ENCODE measurements at regions not wholly inside any gene's neighbourhood (a gene's known extent, or its start where the extent isn't known, plus 50 kb on each side); places are given as distances from the start of the nearest gene placed in this dataset.

- Histone ChIP-seq H3K23ac (ENCODE audit: low read depth, low read length, poor library complexity) (no peak overlapping the region), H3K9ac (ENCODE audit: low read depth, low read length, poor library complexity) (no peak overlapping the region), H4K8ac (ENCODE audit: low read depth, low read length) (no peak overlapping the region), H3K36me3 (replicated peaks in 1 of 2; ENCODE audit: control insufficient read depth in 2 of 2, insufficient read depth in 2 of 2, low read length in 2 of 2) (no peaks in the 10 kb centered on the region), H2BK5ac (ENCODE audit: low read length) (no peak overlapping the region), H3K4ac (ENCODE audit: low read length) (no peak overlapping the region), H3K9me3 (replicated peaks in 1 of 2; ENCODE audit: control insufficient read depth in 2 of 2, insufficient read depth in 1 of 2, low read depth in 1 of 2, low read length in 2 of 2) (no peaks in the 10 kb centered on the region), H3K27ac (replicated peaks; ENCODE audit: low read length) (no peak overlapping the region), H2AFZ (ENCODE audit: low read length) (no peak overlapping the region), H3K18ac (ENCODE audit: low read length) (no peak overlapping the region), H3K27me3 (ENCODE audit: control insufficient read depth in 3 of 3, insufficient read depth in 3 of 3, low read depth in 1 of 3, low read length in 3 of 3) (no peaks in the 10 kb centered on the region), H3K4me1 (ENCODE audit: control insufficient read depth in 2 of 2, insufficient read depth in 1 of 2, low read depth in 1 of 2, low read length in 2 of 2) (peaks cover 0 to 2% of the 10 kb centered on the region in 2 donors), H4K91ac (ENCODE audit: low read depth, low read length, poor library complexity) (no peak overlapping the region), H3K4me3 (ENCODE audit: low read length in 2 of 2) (no peak overlapping the region), H2AK5ac (ENCODE audit: low read depth, low read length) (no peak overlapping the region), H2BK15ac (ENCODE audit: low read length) (no peak overlapping the region), H2BK120ac (ENCODE audit: low read depth, low read length) (no peak overlapping the region), H3K4me2 (ENCODE audit: insufficient read depth, low read length, poor library complexity, severe bottlenecking) (no peak overlapping the region), H3K14ac (ENCODE audit: low read length) (no peak overlapping the region), H2BK12ac (ENCODE audit: low read length) (no peak overlapping the region), H3K79me1 (ENCODE audit: low read depth, low read length) (no peaks in the 10 kb centered on the region)
- DNase-seq (ENCODE audit: low spot score) = no peak
- no CpG with 5 or more reads among the region's 2 CpGs for WGBS, 2 donors (ENCODE audit: extremely low coverage in 2 of 2, insufficient read length in 2 of 2, insufficient replicate concordance in 1 of 2)
Measured at GRCh38 chr3:117252208-117252607, 542.6 kb downstream of the TUSC7 start.

- Histone ChIP-seq H3K9me3 (replicated peaks in 1 of 2; ENCODE audit: control insufficient read depth in 2 of 2, insufficient read depth in 1 of 2, low read depth in 1 of 2, low read length in 2 of 2) (no peaks in the 10 kb centered on the region), H4K91ac (ENCODE audit: low read depth, low read length, poor library complexity) (no peak overlapping the region), H3K9ac (ENCODE audit: low read depth, low read length, poor library complexity) (no peak overlapping the region), H3K23ac (ENCODE audit: low read depth, low read length, poor library complexity) (no peak overlapping the region), H3K36me3 (replicated peaks in 1 of 2; ENCODE audit: control insufficient read depth in 2 of 2, insufficient read depth in 2 of 2, low read length in 2 of 2) (no peaks in the 10 kb centered on the region), H3K14ac (ENCODE audit: low read length) (no peak overlapping the region), H3K18ac (ENCODE audit: low read length) (peak overlapping the region; percentile 31), H2BK12ac (ENCODE audit: low read length) (no peak overlapping the region), H2AK5ac (ENCODE audit: low read depth, low read length) (no peak overlapping the region), H2BK15ac (ENCODE audit: low read length) (no peak overlapping the region), H3K4me3 (ENCODE audit: low read length in 2 of 2) (no peak overlapping the region), H3K4me2 (ENCODE audit: insufficient read depth, low read length, poor library complexity, severe bottlenecking) (no peak overlapping the region), H3K27ac (replicated peaks; ENCODE audit: low read length) (no peak overlapping the region), H4K8ac (ENCODE audit: low read depth, low read length) (no peak overlapping the region), H2AFZ (ENCODE audit: low read length) (no peak overlapping the region), H2BK5ac (ENCODE audit: low read length) (no peak overlapping the region), H3K27me3 (ENCODE audit: control insufficient read depth in 3 of 3, insufficient read depth in 3 of 3, low read depth in 1 of 3, low read length in 3 of 3) (no peaks in the 10 kb centered on the region), H3K4me1 (ENCODE audit: control insufficient read depth in 2 of 2, insufficient read depth in 1 of 2, low read depth in 1 of 2, low read length in 2 of 2) (peaks cover 0 to 2% of the 10 kb centered on the region in 2 donors), H3K79me1 (ENCODE audit: low read depth, low read length) (no peaks in the 10 kb centered on the region), H2BK120ac (ENCODE audit: low read depth, low read length) (no peak overlapping the region), H3K4ac (ENCODE audit: low read length) (no peak overlapping the region)
- no peak for DNase-seq (ENCODE audit: low spot score)
Measured at GRCh38 chr3:117252651-117253050, 543.1 kb downstream of the TUSC7 start.

GRCh38 chr3:117253636-117254035, 544.1 kb downstream of the TUSC7 start:
- no peak overlapping the region for H3K23ac ChIP-seq (ENCODE audit: low read depth, low read length, poor library complexity)
- H2AK5ac ChIP-seq (ENCODE audit: low read depth, low read length) = no peak overlapping the region
- H3K9ac ChIP-seq (ENCODE audit: low read depth, low read length, poor library complexity) = no peak overlapping the region
- no peak overlapping the region for H3K4me2 ChIP-seq (ENCODE audit: insufficient read depth, low read length, poor library complexity, severe bottlenecking)
- H3K36me3 ChIP-seq (replicated peaks in 1 of 2; ENCODE audit: control insufficient read depth in 2 of 2, insufficient read depth in 2 of 2, low read length in 2 of 2) = no peaks in the 10 kb centered on the region
- H2BK12ac ChIP-seq (ENCODE audit: low read length) = no peak overlapping the region
- no peak overlapping the region for H2BK5ac ChIP-seq (ENCODE audit: low read length)
- H2BK120ac ChIP-seq (ENCODE audit: low read depth, low read length) = no peak overlapping the region
- no peak for DNase-seq (ENCODE audit: low spot score)
- no peak overlapping the region for H3K18ac ChIP-seq (ENCODE audit: low read length)
- H3K27ac ChIP-seq (replicated peaks; ENCODE audit: low read length) = no peak overlapping the region
- H4K8ac ChIP-seq (ENCODE audit: low read depth, low read length) = no peak overlapping the region
- H3K4me3 ChIP-seq (ENCODE audit: low read length in 2 of 2) = no peak overlapping the region
- H3K79me1 ChIP-seq (ENCODE audit: low read depth, low read length) = no peaks in the 10 kb centered on the region
- no peak overlapping the region for H4K91ac ChIP-seq (ENCODE audit: low read depth, low read length, poor library complexity)
- H3K4ac ChIP-seq (ENCODE audit: low read length) = no peak overlapping the region
- no peaks in the 10 kb centered on the region for H3K4me1 ChIP-seq (ENCODE audit: control insufficient read depth in 2 of 2, insufficient read depth in 1 of 2, low read depth in 1 of 2, low read length in 2 of 2)
- H3K14ac ChIP-seq (ENCODE audit: low read length) = no peak overlapping the region
- no peak overlapping the region for H2BK15ac ChIP-seq (ENCODE audit: low read length)
- H3K9me3 ChIP-seq (replicated peaks in 1 of 2; ENCODE audit: control insufficient read depth in 2 of 2, insufficient read depth in 1 of 2, low read depth in 1 of 2, low read length in 2 of 2) = no peaks in the 10 kb centered on the region
- H3K27me3 ChIP-seq (ENCODE audit: control insufficient read depth in 3 of 3, insufficient read depth in 3 of 3, low read depth in 1 of 3, low read length in 3 of 3) = no peaks in the 10 kb centered on the region
- no peak overlapping the region for H2AFZ ChIP-seq (ENCODE audit: low read length)
- no CpG with 5 or more reads among the region's 2 CpGs for WGBS, 2 donors (ENCODE audit: extremely low coverage in 2 of 2, insufficient read length in 2 of 2, insufficient replicate concordance in 1 of 2)

GRCh38 chr3:117254985-117255384, 545.4 kb downstream of the TUSC7 start:
- no peak overlapping the region for H2BK5ac ChIP-seq (ENCODE audit: low read length)
- no peak overlapping the region for H3K9ac ChIP-seq (ENCODE audit: low read depth, low read length, poor library complexity)
- no peak overlapping the region for H3K23ac ChIP-seq (ENCODE audit: low read depth, low read length, poor library complexity)
- no peaks in the 10 kb centered on the region for H3K79me1 ChIP-seq (ENCODE audit: low read depth, low read length)
- no peaks in the 10 kb centered on the region for H3K9me3 ChIP-seq (replicated peaks in 1 of 2; ENCODE audit: control insufficient read depth in 2 of 2, insufficient read depth in 1 of 2, low read depth in 1 of 2, low read length in 2 of 2)
- no peak overlapping the region for H3K4me2 ChIP-seq (ENCODE audit: insufficient read depth, low read length, poor library complexity, severe bottlenecking)
- no peak for DNase-seq (ENCODE audit: low spot score)
- no peak overlapping the region for H4K91ac ChIP-seq (ENCODE audit: low read depth, low read length, poor library complexity)
- no peak overlapping the region for H3K18ac ChIP-seq (ENCODE audit: low read length)
- no peak overlapping the region for H2BK120ac ChIP-seq (ENCODE audit: low read depth, low read length)
- H3K27me3 ChIP-seq (ENCODE audit: control insufficient read depth in 3 of 3, insufficient read depth in 3 of 3, low read depth in 1 of 3, low read length in 3 of 3) = no peaks in the 10 kb centered on the region
- no CpG with 5 or more reads among the region's 3 CpGs for WGBS, 2 donors (ENCODE audit: extremely low coverage in 2 of 2, insufficient read length in 2 of 2, insufficient replicate concordance in 1 of 2)
- H3K4ac ChIP-seq (ENCODE audit: low read length) = no peak overlapping the region
- no peak overlapping the region for H4K8ac ChIP-seq (ENCODE audit: low read depth, low read length)
- no peaks in the 10 kb centered on the region for H3K36me3 ChIP-seq (replicated peaks in 1 of 2; ENCODE audit: control insufficient read depth in 2 of 2, insufficient read depth in 2 of 2, low read length in 2 of 2)
- no peaks in the 10 kb centered on the region for H3K4me1 ChIP-seq (ENCODE audit: control insufficient read depth in 2 of 2, insufficient read depth in 1 of 2, low read depth in 1 of 2, low read length in 2 of 2)
- no peak overlapping the region for H3K4me3 ChIP-seq (ENCODE audit: low read length in 2 of 2)
- no peak overlapping the region for H2BK15ac ChIP-seq (ENCODE audit: low read length)
- no peak overlapping the region for H3K14ac ChIP-seq (ENCODE audit: low read length)
- no peak overlapping the region for H3K27ac ChIP-seq (replicated peaks; ENCODE audit: low read length)
- H2BK12ac ChIP-seq (ENCODE audit: low read length) = no peak overlapping the region
- no peak overlapping the region for H2AK5ac ChIP-seq (ENCODE audit: low read depth, low read length)
- H2AFZ ChIP-seq (ENCODE audit: low read length) = no peak overlapping the region

All from neuronal stem cell (in vitro differentiated cells).